HEK293T (cell line): ENCODE measurements at regions not wholly inside any gene's neighbourhood (a gene's known extent, or its start where the extent isn't known, plus 50 kb on each side); places are given as distances from the start of the nearest gene placed in this dataset.
A peak's percentile ranks its signal among the peaks of the same experiment; 100 is the strongest.

ENCODE experiments used
- CTCF ChIA-PET: fragments of 350-600 bp; formaldehyde crosslinking; extraction: SDS; loops from one replicate; lab custom pipeline; 2021; ENCODE audit warnings: antibody characterized with exemption, inconsistent platforms; lab: Yijun Ruan, JAX
- POLR2A ChIA-PET: fragments of 350-600 bp; formaldehyde crosslinking; extraction: SDS; loops from one replicate; lab custom pipeline; 2020; ENCODE audit warnings: antibody characterized with exemption, inconsistent platforms; lab: Yijun Ruan, JAX
- DNase-seq: peaks from one replicate; pipeline ENCODE4 v3.0.0; 2012; ENCODE audit warnings: mixed read lengths; ENCODE audit errors: extremely low spot score
- ARNT ChIP-seq: fragments of 450-650 bp; IDR thresholded peaks from 2 replicates; pipeline ENCODE4 v1.6.1; 2017; ENCODE audit warnings: mild to moderate bottlenecking
- BHLHE40 ChIP-seq: fragments of 450-650 bp; IDR thresholded peaks from 2 replicates; pipeline ENCODE4 v1.6.1; 2016; ENCODE audit warnings: mild to moderate bottlenecking, moderate library complexity, borderline replicate concordance
- CTBP1 ChIP-seq: fragments of 450-650 bp; IDR thresholded peaks from 2 replicates; pipeline ENCODE4 v1.6.1; 2016; ENCODE audit warnings: borderline replicate concordance
- ELF4 ChIP-seq: fragments of 450-650 bp; IDR thresholded peaks from 2 replicates; pipeline ENCODE4 v1.6.1; 2017; ENCODE audit warnings: antibody characterized with exemption
- FOXA1 ChIP-seq: fragments of 450-650 bp; IDR thresholded peaks from 2 replicates; pipeline ENCODE4 v1.6.1; 2016; ENCODE audit warnings: mild to moderate bottlenecking
- FOXK2 ChIP-seq: fragments of 450-650 bp; IDR thresholded peaks from 2 replicates; pipeline ENCODE4 v1.6.1; 2016; ENCODE audit warnings: mild to moderate bottlenecking
- FOXM1 ChIP-seq: fragments of 450-650 bp; IDR thresholded peaks from 2 replicates; pipeline ENCODE4 v1.6.1; 2017; ENCODE audit warnings: mild to moderate bottlenecking, borderline replicate concordance
- HDGF ChIP-seq: fragments of 450-650 bp; IDR thresholded peaks from 2 replicates; pipeline ENCODE4 v1.6.1; 2017; ENCODE audit warnings: antibody characterized with exemption, borderline replicate concordance
- LEF1 ChIP-seq: fragments of 450-650 bp; IDR thresholded peaks from 2 replicates; pipeline ENCODE4 v1.6.1; 2017; ENCODE audit warnings: mild to moderate bottlenecking, borderline replicate concordance
- NFRKB ChIP-seq: fragments of 450-650 bp; IDR thresholded peaks from 2 replicates; pipeline ENCODE4 v1.6.1; 2016; ENCODE audit warnings: mild to moderate bottlenecking, moderate library complexity
- PKNOX1 ChIP-seq: fragments of 450-650 bp; IDR thresholded peaks from 2 replicates; pipeline ENCODE4 v1.6.1; 2016
- SP1 ChIP-seq: fragments of 450-650 bp; IDR thresholded peaks from 2 replicates; pipeline ENCODE4 v1.6.1; 2017
- SUZ12 ChIP-seq: fragments of 450-650 bp; IDR thresholded peaks from 2 replicates; pipeline ENCODE4 v1.6.1; 2016; ENCODE audit warnings: mild to moderate bottlenecking
- TARDBP ChIP-seq: fragments of 450-650 bp; IDR thresholded peaks from 2 replicates; pipeline ENCODE4 v1.6.1; 2016
- ZNF384 ChIP-seq: fragments of 450-650 bp; IDR thresholded peaks from 2 replicates; pipeline ENCODE4 v1.6.1; 2016

- TF ChIP-seq TARDBP: no peak
- TF ChIP-seq CTBP1: no peak
- TF ChIP-seq SP1: no peak
- no peak for TF ChIP-seq PKNOX1
- TF ChIP-seq FOXM1: no peak
- no peak for DNase-seq
- ChIA-PET CTCF (no interaction called here), POLR2A (no interaction called here)
These were observed 587.3 kb upstream of the MMS22L start for GRCh38 chr6:97870273-97870672.

- ChIA-PET POLR2A (no interaction called here), CTCF (no interaction called here)
- no peak for DNase-seq
- TF ChIP-seq ELF4 (no peak), SP1 (no peak), HDGF (no peak), BHLHE40 (no peak), ARNT (no peak), SUZ12 (no peak), CTBP1 (no peak), NFRKB (no peak), FOXK2 (no peak), LEF1 (no peak)
These were observed 593.7 kb upstream of the MMS22L start for GRCh38 chr6:97876711-97877110.

- DNase-seq: no peak
- CTCF ChIA-PET: no interaction called here
- POLR2A ChIA-PET: no interaction called here
- TF ChIP-seq ELF4 (no peak), SUZ12 (no peak), PKNOX1 (no peak), FOXM1 (no peak), CTBP1 (no peak), HDGF (no peak), TARDBP (no peak), FOXA1 (no peak), LEF1 (no peak), FOXK2 (no peak), ARNT (no peak), NFRKB (no peak), SP1 (no peak), ZNF384 (no peak), BHLHE40 (no peak)
These were observed 599.7 kb upstream of the MMS22L start for GRCh38 chr6:97882755-97883154.

GRCh38 chr6:97885325-97885724, 602.3 kb upstream of the MMS22L start:
- ChIA-PET CTCF (no interaction called here), POLR2A (no interaction called here)
- no peak for DNase-seq
- TF ChIP-seq BHLHE40 (no peak), ARNT (no peak), HDGF (no peak), PKNOX1 (peak; percentile 50; the same call in 1 of the 2 replicates), CTBP1 (no peak), ELF4 (no peak), NFRKB (no peak), FOXM1 (no peak)

GRCh38 chr6:97885828-97886227, 602.8 kb upstream of the MMS22L start:
- ChIA-PET CTCF (interaction anchor here (1.1 kb wide), 1 partner anchor 28 kb away, joined by 3 read pairs; no protein-coding TSS in a partner anchor), POLR2A (no interaction called here)
- TF ChIP-seq NFRKB (no peak), ZNF384 (0 out of 2 replicates have a peak, but pooled peaks have one; percentile 51), SUZ12 (no peak), FOXK2 (no peak), PKNOX1 (peak; percentile 77), ELF4 (no peak), TARDBP (no peak)
- DNase-seq: peak; percentile 9

GRCh38 chr6:97901531-97901930, 618.5 kb upstream of the MMS22L start:
- TF ChIP-seq ARNT: no peak
- TF ChIP-seq CTBP1: no peak
- TF ChIP-seq BHLHE40: no peak
- TF ChIP-seq LEF1: no peak
- no peak for TF ChIP-seq FOXM1
- TF ChIP-seq HDGF: no peak
- no peak for TF ChIP-seq SP1
- no peak for TF ChIP-seq SUZ12
- TF ChIP-seq ELF4: no peak
- TF ChIP-seq FOXK2: no peak
- no peak for DNase-seq
- ChIA-PET POLR2A (no interaction called here), CTCF (no interaction called here)
